ENCODE measurements at regions not wholly inside any gene's neighbourhood (a gene's known extent, or its start where the extent isn't known, plus 50 kb on each side); places are given as distances from the start of the nearest gene placed in this dataset.
"Not testable (repeated sequence)": the region's sequence is repeated elsewhere in the genome, so short reads cannot be mapped to it uniquely, and the experiment has no call there.

- Mint-ChIP-seq H3K4me1 (no peaks in the 10 kb centered on the region), H3K9me3 (peaks cover 2% of the 10 kb centered on the region), H3K36me3 (no peaks in the 10 kb centered on the region), H3K27ac (no peak overlapping the region), H3K4me3 (no peak overlapping the region), H3K27me3 (no peaks in the 10 kb centered on the region)
- DNase-seq: no peak
Observed at GRCh38 chr5:92640340-92640739, 940.7 kb downstream of the NR2F1-AS1 start.

GRCh38 chr5:92637960-92638359, 943.1 kb downstream of the NR2F1-AS1 start:
- no peaks in the 10 kb centered on the region for H3K4me1 Mint-ChIP-seq
- no peak overlapping the region for H3K4me3 Mint-ChIP-seq
- no peak overlapping the region for H3K27ac Mint-ChIP-seq
- no peaks in the 10 kb centered on the region for H3K36me3 Mint-ChIP-seq
- no peak for DNase-seq
- H3K27me3 Mint-ChIP-seq: no peaks in the 10 kb centered on the region
- peaks cover 2% of the 10 kb centered on the region for H3K9me3 Mint-ChIP-seq

GRCh38 chr5:92637247-92637646, 943.8 kb downstream of the NR2F1-AS1 start:
- Mint-ChIP-seq H3K4me3 (no peak overlapping the region), H3K36me3 (no peaks in the 10 kb centered on the region), H3K27me3 (no peaks in the 10 kb centered on the region), H3K9me3 (peaks cover 2% of the 10 kb centered on the region), H3K4me1 (no peaks in the 10 kb centered on the region), H3K27ac (no peak overlapping the region)
- DNase-seq: no peak

GRCh38 chr5:92635001-92635461, 946.0 kb downstream of the NR2F1-AS1 start:
- Mint-ChIP-seq H3K36me3 (no peaks in the 10 kb centered on the region), H3K4me1 (no peaks in the 10 kb centered on the region), H3K4me3 (no peak overlapping the region), H3K9me3 (no peaks in the 10 kb centered on the region), H3K27me3 (no peaks in the 10 kb centered on the region), H3K27ac (no peak overlapping the region)
- DNase-seq: no peak

GRCh38 chr5:92633875-92634487, 947.0 kb downstream of the NR2F1-AS1 start:
- H3K4me3 Mint-ChIP-seq: no peak overlapping the region
- H3K36me3 Mint-ChIP-seq: no peaks in the 10 kb centered on the region
- H3K9me3 Mint-ChIP-seq: peaks cover 3% of the 10 kb centered on the region
- no peaks in the 10 kb centered on the region for H3K27me3 Mint-ChIP-seq
- no peaks in the 10 kb centered on the region for H3K4me1 Mint-ChIP-seq
- no peak for DNase-seq
- H3K27ac Mint-ChIP-seq: no peak overlapping the region

- H3K9me3 Mint-ChIP-seq: peaks cover 3% of the 10 kb centered on the region
- DNase-seq: no peak
- no peaks in the 10 kb centered on the region for H3K4me1 Mint-ChIP-seq
- no peaks in the 10 kb centered on the region for H3K27me3 Mint-ChIP-seq
- H3K36me3 Mint-ChIP-seq: no peaks in the 10 kb centered on the region
- no peak overlapping the region for H3K27ac Mint-ChIP-seq
- no peak overlapping the region for H3K4me3 Mint-ChIP-seq
Observed at GRCh38 chr5:92633176-92633575, 947.8 kb downstream of the NR2F1-AS1 start.

GRCh38 chr5:92631237-92631701, 949.8 kb downstream of the NR2F1-AS1 start:
- H3K36me3 Mint-ChIP-seq, H3K4me1 Mint-ChIP-seq, H3K4me3 Mint-ChIP-seq, H3K9me3 Mint-ChIP-seq, DNase-seq, H3K27me3 Mint-ChIP-seq, H3K27ac Mint-ChIP-seq: not testable (repeated sequence)

GRCh38 chr5:92629574-92629973, 951.4 kb downstream of the NR2F1-AS1 start:
- no peak for DNase-seq
- H3K36me3 Mint-ChIP-seq: no peaks in the 10 kb centered on the region
- H3K27me3 Mint-ChIP-seq: no peaks in the 10 kb centered on the region
- H3K27ac Mint-ChIP-seq: peak overlapping the region; percentile 9
- no peak overlapping the region for H3K4me3 Mint-ChIP-seq
- no peaks in the 10 kb centered on the region for H3K4me1 Mint-ChIP-seq
- peaks cover 3% of the 10 kb centered on the region for H3K9me3 Mint-ChIP-seq

- peaks cover 3% of the 10 kb centered on the region for H3K9me3 Mint-ChIP-seq
Observed at GRCh38 chr5:92629000-92629399, 952.0 kb downstream of the NR2F1-AS1 start.

GRCh38 chr5:92627186-92627585, 953.8 kb downstream of the NR2F1-AS1 start:
- H3K27ac Mint-ChIP-seq: no peak overlapping the region
- H3K4me1 Mint-ChIP-seq: no peaks in the 10 kb centered on the region
- H3K27me3 Mint-ChIP-seq: no peaks in the 10 kb centered on the region

More at GRCh38 chr5:92629000-92629399, 952.0 kb downstream of the NR2F1-AS1 start:
- no peak for DNase-seq
- Mint-ChIP-seq H3K36me3 (no peaks in the 10 kb centered on the region), H3K4me3 (no peak overlapping the region), H3K27me3 (no peaks in the 10 kb centered on the region), H3K27ac (no peak overlapping the region), H3K4me1 (no peaks in the 10 kb centered on the region)

GRCh38 chr5:92616085-92616484, 964.9 kb downstream of the NR2F1-AS1 start:
- DNase-seq: no peak
- H3K27ac Mint-ChIP-seq: no peak overlapping the region
- H3K4me1 Mint-ChIP-seq: no peaks in the 10 kb centered on the region
- no peak overlapping the region for H3K4me3 Mint-ChIP-seq
- H3K9me3 Mint-ChIP-seq: no peaks in the 10 kb centered on the region
- no peaks in the 10 kb centered on the region for H3K27me3 Mint-ChIP-seq
- no peaks in the 10 kb centered on the region for H3K36me3 Mint-ChIP-seq

More at GRCh38 chr5:92627186-92627585, 953.8 kb downstream of the NR2F1-AS1 start:
- Mint-ChIP-seq H3K4me3 (no peak overlapping the region), H3K9me3 (peaks cover 3% of the 10 kb centered on the region), H3K36me3 (no peaks in the 10 kb centered on the region)
- DNase-seq: no peak

- H3K27me3 Mint-ChIP-seq: no peaks in the 10 kb centered on the region
- no peak overlapping the region for H3K4me3 Mint-ChIP-seq
Observed at GRCh38 chr5:92613546-92613945, 967.5 kb downstream of the NR2F1-AS1 start.

GRCh38 chr5:92610435-92610834, 970.6 kb downstream of the NR2F1-AS1 start:
- not testable (repeated sequence) for H3K9me3 Mint-ChIP-seq, H3K27me3 Mint-ChIP-seq, H3K4me3 Mint-ChIP-seq, DNase-seq, H3K27ac Mint-ChIP-seq, H3K36me3 Mint-ChIP-seq, H3K4me1 Mint-ChIP-seq

More at GRCh38 chr5:92613546-92613945, 967.5 kb downstream of the NR2F1-AS1 start:
- Mint-ChIP-seq H3K27ac (no peak overlapping the region), H3K36me3 (no peaks in the 10 kb centered on the region), H3K4me1 (no peaks in the 10 kb centered on the region), H3K9me3 (no peaks in the 10 kb centered on the region)
- no peak for DNase-seq

- H3K9me3 Mint-ChIP-seq: peaks cover 2% of the 10 kb centered on the region
- no peaks in the 10 kb centered on the region for H3K36me3 Mint-ChIP-seq
- no peak overlapping the region for H3K4me3 Mint-ChIP-seq
- no peaks in the 10 kb centered on the region for H3K27me3 Mint-ChIP-seq
- no peak overlapping the region for H3K27ac Mint-ChIP-seq
- H3K4me1 Mint-ChIP-seq: no peaks in the 10 kb centered on the region
- no peak for DNase-seq
Observed at GRCh38 chr5:92605591-92605990, 975.4 kb downstream of the NR2F1-AS1 start.

GRCh38 chr5:92599217-92599810, 981.7 kb downstream of the NR2F1-AS1 start:
- H3K27ac Mint-ChIP-seq: no peak overlapping the region
- peaks cover 3% of the 10 kb centered on the region for H3K9me3 Mint-ChIP-seq
- no peaks in the 10 kb centered on the region for H3K4me1 Mint-ChIP-seq
- no peaks in the 10 kb centered on the region for H3K27me3 Mint-ChIP-seq
- H3K36me3 Mint-ChIP-seq: no peaks in the 10 kb centered on the region
- no peak overlapping the region for H3K4me3 Mint-ChIP-seq
- no peak for DNase-seq

- Mint-ChIP-seq H3K27ac (no peak overlapping the region), H3K4me3 (no peak overlapping the region)
- DNase-seq: no peak
Observed at GRCh38 chr5:92594031-92594430, 987.0 kb downstream of the NR2F1-AS1 start.

More at GRCh38 chr5:92594031-92594430, 987.0 kb downstream of the NR2F1-AS1 start:
- Mint-ChIP-seq H3K27me3 (no peaks in the 10 kb centered on the region), H3K36me3 (no peaks in the 10 kb centered on the region), H3K9me3 (no peaks in the 10 kb centered on the region), H3K4me1 (no peaks in the 10 kb centered on the region)

Data from activated naive CD8-positive, alpha-beta T cell treated with anti-CD3 and anti-CD28 coated beads for 36 hours (primary cell).